C4-2B (cell line): ENCODE measurements at regions not wholly inside any gene's neighbourhood (a gene's known extent, or its start where the extent isn't known, plus 50 kb on each side); places are given as distances from the start of the nearest gene placed in this dataset.

ENCODE experiments used
- ZFX ChIP-seq: fragments of 450-650 bp; IDR thresholded peaks from 2 replicates; pipeline ENCODE4 v1.6.1; 2017
- TF ChIP-seq, protein P1 (sequence below): fragments of 450-650 bp; conservative IDR thresholded peaks from 2 replicates; pipeline ENCODE4 v1.5.1; 2017; ENCODE audit warnings: mild to moderate bottlenecking

DNA sequence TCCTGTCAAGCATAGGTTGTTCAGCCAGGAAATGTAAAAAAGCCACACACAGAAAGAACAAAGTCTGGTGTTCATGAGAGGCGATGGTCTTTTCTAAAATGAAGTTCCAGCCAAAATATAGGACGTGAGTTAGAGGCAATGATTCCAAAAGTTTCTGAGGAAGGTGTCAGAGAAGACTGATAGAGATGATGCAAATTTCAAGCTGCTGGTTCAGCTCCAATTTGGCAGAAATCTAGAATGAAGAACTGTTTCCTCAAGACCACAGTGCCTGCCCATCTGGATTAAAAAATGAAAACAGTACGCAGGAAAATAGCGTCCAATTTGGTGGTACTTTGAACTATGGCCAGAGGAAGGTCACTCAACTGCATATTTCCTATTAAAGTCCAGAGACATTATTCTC lies 672.9 kb downstream of the SQOR start:
- TF ChIP-seq, protein P1, sequence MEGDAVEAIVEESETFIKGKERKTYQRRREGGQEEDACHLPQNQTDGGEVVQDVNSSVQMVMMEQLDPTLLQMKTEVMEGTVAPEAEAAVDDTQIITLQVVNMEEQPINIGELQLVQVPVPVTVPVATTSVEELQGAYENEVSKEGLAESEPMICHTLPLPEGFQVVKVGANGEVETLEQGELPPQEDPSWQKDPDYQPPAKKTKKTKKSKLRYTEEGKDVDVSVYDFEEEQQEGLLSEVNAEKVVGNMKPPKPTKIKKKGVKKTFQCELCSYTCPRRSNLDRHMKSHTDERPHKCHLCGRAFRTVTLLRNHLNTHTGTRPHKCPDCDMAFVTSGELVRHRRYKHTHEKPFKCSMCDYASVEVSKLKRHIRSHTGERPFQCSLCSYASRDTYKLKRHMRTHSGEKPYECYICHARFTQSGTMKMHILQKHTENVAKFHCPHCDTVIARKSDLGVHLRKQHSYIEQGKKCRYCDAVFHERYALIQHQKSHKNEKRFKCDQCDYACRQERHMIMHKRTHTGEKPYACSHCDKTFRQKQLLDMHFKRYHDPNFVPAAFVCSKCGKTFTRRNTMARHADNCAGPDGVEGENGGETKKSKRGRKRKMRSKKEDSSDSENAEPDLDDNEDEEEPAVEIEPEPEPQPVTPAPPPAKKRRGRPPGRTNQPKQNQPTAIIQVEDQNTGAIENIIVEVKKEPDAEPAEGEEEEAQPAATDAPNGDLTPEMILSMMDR, result no peak
- no peak for TF ChIP-seq ZFX
